Natural killer cell (primary cell): ENCODE measurements at regions not wholly inside any gene's neighbourhood (a gene's known extent, or its start where the extent isn't known, plus 50 kb on each side); places are given as distances from the start of the nearest gene placed in this dataset.

Experiments used
- ATAC-seq, 3 donors: fragments of 150-1000 bp in 2 of 3; fragments of 200-7000 bp in 1 of 3; cut with Tn5 transposase; 1 replicate in 1 of 3; 2 replicates in 2 of 3; pipeline ENCODE4 v1.10.0; 2021; ENCODE audit warnings: mild to moderate bottlenecking in 2 of 3, moderate library complexity in 2 of 3
- DNase-seq, 2 donors: peaks; one replicate each; pipeline versions ENCODE4 v3.0.0 to v3.0.0-alpha.2; 2013 to 2021; ENCODE audit warnings: mixed read lengths in 1 of 2
- H3K27ac ChIP-seq: one replicate; pipeline ENCODE4 v1.5.1; 2013; ENCODE audit warnings: mild to moderate bottlenecking, low read length
- H3K27me3 ChIP-seq: one replicate; pipeline ENCODE4 v1.6.1; 2013; ENCODE audit warnings: low read length; ENCODE audit not compliant: control insufficient read depth, insufficient read depth
- H3K36me3 ChIP-seq: one replicate; pipeline ENCODE4 v1.6.1; 2013; ENCODE audit warnings: low read length; ENCODE audit not compliant: control insufficient read depth, insufficient read depth
- H3K4me1 ChIP-seq: one replicate; pipeline ENCODE4 v1.6.1; 2013; ENCODE audit warnings: low read length; ENCODE audit not compliant: control insufficient read depth, insufficient read depth
- H3K4me3 ChIP-seq: one replicate; pipeline ENCODE4 v1.5.1; 2013; ENCODE audit warnings: low read length
- H3K9me3 ChIP-seq: one replicate; pipeline ENCODE4 v1.6.1; 2013; ENCODE audit warnings: low read length; ENCODE audit not compliant: control insufficient read depth, insufficient read depth
- H3K27ac Mint-ChIP-seq, 2 donors: one replicate each; pipeline ENCODE4 v1.8.0; 2022; ENCODE audit warnings: mild to moderate bottlenecking in 2 of 2, mixed read lengths in 2 of 2, moderate library complexity in 1 of 2
- H3K27me3 Mint-ChIP-seq, 2 donors: one replicate each; pipeline ENCODE4 v1.8.0; 2022; ENCODE audit warnings: low read depth in 2 of 2, mixed read lengths in 2 of 2
- H3K36me3 Mint-ChIP-seq: one replicate; pipeline ENCODE4 v1.8.0; 2022; ENCODE audit warnings: mixed read lengths
- H3K4me1 Mint-ChIP-seq, 2 donors: one replicate each; pipeline ENCODE4 v1.8.0; 2022; ENCODE audit warnings: mixed read lengths in 2 of 2
- H3K4me3 Mint-ChIP-seq: one replicate; pipeline ENCODE4 v1.8.0; 2022; ENCODE audit warnings: mild to moderate bottlenecking, moderate library complexity, mixed read lengths
- H3K9me3 Mint-ChIP-seq, 2 donors: one replicate each; pipeline ENCODE4 v1.8.0; 2022; ENCODE audit warnings: mixed read lengths in 2 of 2
- CTCF ChIP-seq: fragments of 200-600 bp; IDR thresholded peaks from one replicate; pipeline ENCODE4 v1.8.0; 2022; ENCODE audit warnings: antibody characterized with exemption
- WGBS: methylation state at CpG from one replicate; pipeline ENCODE4 v1.1.7; 2013; ENCODE audit warnings: missing lambda C conversion rate; ENCODE audit not compliant: insufficient coverage; 5-methylcytosine and 5-hydroxymethylcytosine counted together
- intact Hi-C: fragments of 100-400 bp; cut with micrococcal nuclease; formaldehyde crosslinking; loops from one replicate; pipeline ENCODE4 v1.14.2; 2022

GRCh38 chr2:226121046-226121738 lies 678.4 kb downstream of the IRS1 start:
- Mint-ChIP-seq H3K36me3 (no peaks in the 10 kb centered on the region), H3K27me3 (no peaks in the 10 kb centered on the region), H3K4me1 (no peaks in the 10 kb centered on the region), H3K27ac (no peak overlapping the region), H3K9me3 (peaks cover 2 to 3% of the 10 kb centered on the region in 2 donors), H3K4me3 (no peak overlapping the region)
- H3K36me3 ChIP-seq, result no peaks in the 10 kb centered on the region
- H3K4me3 ChIP-seq, result no peak overlapping the region
- TF ChIP-seq CTCF, result no peak
- H3K27ac ChIP-seq, result no peak overlapping the region
- ATAC-seq, result no peak
- no peak for DNase-seq
- WGBS, result no CpG with 5 or more reads among the region's 4 CpGs
- no peaks in the 10 kb centered on the region for H3K27me3 ChIP-seq
- no peaks in the 10 kb centered on the region for H3K9me3 ChIP-seq
- H3K4me1 ChIP-seq, result no peaks in the 10 kb centered on the region
- intact Hi-C loops, result no loop called here

GRCh38 chr2:226118471-226119429 lies 680.9 kb downstream of the IRS1 start:
- no peak overlapping the region for H3K4me3 Mint-ChIP-seq
- Histone ChIP-seq H3K4me3 (no peak overlapping the region), H3K9me3 (no peaks in the 10 kb centered on the region), H3K27me3 (no peaks in the 10 kb centered on the region), H3K36me3 (no peaks in the 10 kb centered on the region), H3K27ac (no peak overlapping the region), H3K4me1 (no peaks in the 10 kb centered on the region)
- no peak for TF ChIP-seq CTCF
- no peaks in the 10 kb centered on the region for H3K36me3 Mint-ChIP-seq
- DNase-seq (no peak), ATAC-seq (peak in 1 of 3 donors; percentile 50)
- WGBS, result 58% methylated on average over 6 of the region's 10 CpGs
- H3K27ac Mint-ChIP-seq, result peak overlapping the region in 1 of 2 donors; percentile 31
- no peaks in the 10 kb centered on the region for H3K27me3 Mint-ChIP-seq
- H3K9me3 Mint-ChIP-seq, result peaks cover 3 to 7% of the 10 kb centered on the region in 2 donors
- no peaks in the 10 kb centered on the region for H3K4me1 Mint-ChIP-seq
- intact Hi-C loops, result no loop called here

- H3K36me3 ChIP-seq, result no peaks in the 10 kb centered on the region
- no peak for DNase-seq
- no peaks in the 10 kb centered on the region for H3K27me3 Mint-ChIP-seq
- H3K4me3 ChIP-seq, result no peak overlapping the region
- peaks cover 0 to 5% of the 10 kb centered on the region in 2 donors for H3K9me3 Mint-ChIP-seq
- no peak overlapping the region for H3K27ac Mint-ChIP-seq
- no peak overlapping the region for H3K27ac ChIP-seq
- no peak overlapping the region for H3K4me3 Mint-ChIP-seq
- no peaks in the 10 kb centered on the region for H3K36me3 Mint-ChIP-seq
- 80% methylated on average over 1 of the region's 3 CpGs for WGBS
- H3K4me1 Mint-ChIP-seq, result no peaks in the 10 kb centered on the region
- H3K27me3 ChIP-seq, result no peaks in the 10 kb centered on the region
- TF ChIP-seq CTCF, result no peak
- no peak for ATAC-seq
- H3K9me3 ChIP-seq, result no peaks in the 10 kb centered on the region
- H3K4me1 ChIP-seq, result no peaks in the 10 kb centered on the region
- intact Hi-C loops, result no loop called here
Observed at GRCh38 chr2:226117510-226118065, 682.0 kb downstream of the IRS1 start.
